BE2C (cell line): ENCODE measurements at regions not wholly inside any gene's neighbourhood (a gene's known extent, or its start where the extent isn't known, plus 50 kb on each side); places are given as distances from the start of the nearest gene placed in this dataset.
"Not testable (repeated sequence)": the region's sequence is repeated elsewhere in the genome, so short reads cannot be mapped to it uniquely, and the experiment has no call there.

Experiments
- DNase-seq: peaks from one replicate; pipeline ENCODE4 v3.0.0-alpha.2; 2020
- H3K27me3 ChIP-seq: fragments of 250-450 bp; sonication (Bioruptor Pico); 2 replicates; pipeline ENCODE4 v1.5.1; 2020; ENCODE audit warnings: mild to moderate bottlenecking
- H3K36me3 ChIP-seq: fragments of 250-450 bp; sonication (Bioruptor Pico); 2 replicates; pipeline ENCODE4 v1.5.1; 2020; ENCODE audit warnings: mild to moderate bottlenecking
- H3K4me1 ChIP-seq: fragments of 250-450 bp; sonication (Bioruptor Pico); 2 replicates; pipeline ENCODE4 v1.5.1; 2020
- H3K4me3 ChIP-seq: 2 replicates; pipeline ENCODE4 v1.5.1; 2011; ENCODE audit warnings: low read depth, low read length
- H3K9me3 ChIP-seq: fragments of 250-450 bp; sonication (Bioruptor Pico); 2 replicates; pipeline ENCODE4 v1.5.1; 2020
- TF ChIP-seq, protein P1 (sequence below): IDR thresholded peaks from 2 replicates; pipeline ENCODE4 v1.5.1; 2012; ENCODE audit warnings: mild to moderate bottlenecking, low read depth, low read length

DNA sequence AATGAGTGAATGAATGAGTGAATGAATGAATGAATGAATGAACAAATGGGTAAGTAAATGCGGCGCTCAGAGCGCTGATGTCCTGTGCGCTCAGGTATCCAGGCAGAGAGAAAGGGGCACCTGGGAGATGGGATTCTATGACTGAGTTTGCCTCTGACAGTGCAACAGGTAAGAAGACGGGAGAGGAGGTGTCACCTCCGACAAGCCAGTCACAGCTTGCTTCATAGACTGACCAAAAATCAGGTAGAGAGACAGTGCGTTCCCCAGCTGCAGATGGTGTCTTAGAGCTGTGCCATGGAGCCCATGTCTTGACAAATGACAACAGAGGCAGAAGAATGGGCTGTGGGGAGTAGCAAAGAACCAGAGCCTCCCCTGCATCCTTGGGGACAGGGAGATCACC lies 327.3 kb downstream of the FGFR2 start:
- TF ChIP-seq, protein P1, sequence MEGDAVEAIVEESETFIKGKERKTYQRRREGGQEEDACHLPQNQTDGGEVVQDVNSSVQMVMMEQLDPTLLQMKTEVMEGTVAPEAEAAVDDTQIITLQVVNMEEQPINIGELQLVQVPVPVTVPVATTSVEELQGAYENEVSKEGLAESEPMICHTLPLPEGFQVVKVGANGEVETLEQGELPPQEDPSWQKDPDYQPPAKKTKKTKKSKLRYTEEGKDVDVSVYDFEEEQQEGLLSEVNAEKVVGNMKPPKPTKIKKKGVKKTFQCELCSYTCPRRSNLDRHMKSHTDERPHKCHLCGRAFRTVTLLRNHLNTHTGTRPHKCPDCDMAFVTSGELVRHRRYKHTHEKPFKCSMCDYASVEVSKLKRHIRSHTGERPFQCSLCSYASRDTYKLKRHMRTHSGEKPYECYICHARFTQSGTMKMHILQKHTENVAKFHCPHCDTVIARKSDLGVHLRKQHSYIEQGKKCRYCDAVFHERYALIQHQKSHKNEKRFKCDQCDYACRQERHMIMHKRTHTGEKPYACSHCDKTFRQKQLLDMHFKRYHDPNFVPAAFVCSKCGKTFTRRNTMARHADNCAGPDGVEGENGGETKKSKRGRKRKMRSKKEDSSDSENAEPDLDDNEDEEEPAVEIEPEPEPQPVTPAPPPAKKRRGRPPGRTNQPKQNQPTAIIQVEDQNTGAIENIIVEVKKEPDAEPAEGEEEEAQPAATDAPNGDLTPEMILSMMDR = no peak
- Histone ChIP-seq H3K4me3 (no peak overlapping the region), H3K4me1 (no peaks in the 10 kb centered on the region), H3K36me3 (no peaks in the 10 kb centered on the region), H3K27me3 (no peaks in the 10 kb centered on the region), H3K9me3 (no peaks in the 10 kb centered on the region)
- no peak for DNase-seq

DNA sequence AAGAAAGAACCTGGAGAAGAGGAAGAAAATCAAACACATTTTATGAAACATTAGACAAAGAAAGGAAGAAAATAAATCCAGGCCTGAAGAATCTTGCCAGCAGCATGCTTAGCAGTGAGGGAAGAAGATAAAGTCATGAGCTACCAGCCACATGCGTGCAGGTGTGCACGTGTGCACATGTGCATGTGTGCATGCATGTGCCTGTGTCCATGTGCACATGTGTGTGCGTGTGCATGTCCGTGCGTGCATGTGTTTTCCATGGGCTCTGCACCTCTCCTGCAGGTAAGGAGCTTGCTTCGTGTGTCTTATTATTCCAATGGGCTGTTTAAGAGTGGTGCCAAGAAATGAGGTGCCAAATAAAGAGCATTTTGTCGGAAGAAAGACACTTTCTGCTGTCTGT lies 322.2 kb downstream of the FGFR2 start:
- Histone ChIP-seq H3K27me3 (no peaks in the 10 kb centered on the region), H3K36me3 (no peaks in the 10 kb centered on the region), H3K4me1 (no peaks in the 10 kb centered on the region), H3K9me3 (no peaks in the 10 kb centered on the region), H3K4me3 (no peak overlapping the region)
- TF ChIP-seq, protein P1 = no peak
- DNase-seq = no peak

DNA sequence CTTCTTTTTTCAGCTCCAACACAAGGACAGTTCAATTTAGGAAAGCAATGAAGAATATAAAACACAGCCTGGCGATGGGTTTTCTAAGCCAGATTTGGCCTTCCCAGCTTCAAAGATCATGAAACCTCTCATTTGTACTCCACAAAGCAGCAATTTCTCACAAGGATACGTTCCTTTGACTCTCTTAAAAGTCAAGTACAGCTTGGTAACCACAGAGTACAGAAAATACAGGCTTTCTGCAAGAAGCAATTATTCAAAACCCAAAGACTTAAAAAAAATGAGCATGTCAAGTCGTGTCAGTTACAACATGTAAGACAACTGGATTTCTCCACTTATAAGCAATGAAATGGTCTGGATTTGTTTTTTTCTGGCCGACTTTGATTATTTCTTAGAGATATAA lies 321.4 kb downstream of the FGFR2 start:
- Histone ChIP-seq H3K27me3 (no peaks in the 10 kb centered on the region), H3K36me3 (no peaks in the 10 kb centered on the region), H3K4me3 (no peak overlapping the region), H3K9me3 (no peaks in the 10 kb centered on the region), H3K4me1 (no peaks in the 10 kb centered on the region)
- DNase-seq = no peak
- TF ChIP-seq, protein P1 = no peak

DNA sequence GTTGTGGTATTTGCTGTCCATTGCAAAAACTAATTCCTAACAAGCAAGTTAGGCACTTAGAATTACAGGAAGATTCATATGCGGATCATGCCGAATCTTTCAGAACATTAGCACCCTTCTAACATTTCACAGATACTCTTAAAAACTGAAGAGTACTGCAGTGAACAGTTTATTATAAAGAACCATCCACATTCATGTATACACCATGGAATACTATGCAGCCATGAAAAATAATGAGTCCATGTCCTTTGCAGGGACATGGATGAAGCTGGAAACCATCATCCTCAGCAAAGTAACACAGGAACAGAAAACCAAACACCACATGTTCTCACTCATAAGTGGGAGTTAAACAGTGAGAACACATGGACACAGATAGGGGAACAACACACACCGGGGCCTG lies 319.9 kb downstream of the FGFR2 start:
- not testable (repeated sequence) for H3K36me3 ChIP-seq, H3K4me1 ChIP-seq, DNase-seq, H3K4me3 ChIP-seq, H3K9me3 ChIP-seq, H3K27me3 ChIP-seq

DNA sequence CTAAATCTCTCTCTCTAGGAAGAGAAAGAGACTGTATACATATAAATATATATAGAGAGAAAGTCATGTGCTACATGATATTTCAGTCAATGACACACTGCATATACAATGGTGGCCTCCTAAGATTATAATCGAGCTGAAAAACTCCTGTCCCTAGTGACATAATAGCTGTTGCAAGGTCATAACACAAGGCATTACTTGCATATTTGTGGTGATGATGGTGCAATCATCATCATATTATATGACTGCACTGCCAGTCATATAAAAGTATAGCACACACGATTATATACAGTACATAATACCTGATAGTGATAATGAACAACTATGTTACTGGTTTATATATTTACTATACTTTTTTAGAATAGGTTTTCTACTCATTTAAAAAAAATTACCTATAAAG lies 316.7 kb downstream of the FGFR2 start:
- Histone ChIP-seq H3K27me3 (no peaks in the 10 kb centered on the region), H3K9me3 (no peaks in the 10 kb centered on the region)
- DNase-seq = no peak

DNA sequence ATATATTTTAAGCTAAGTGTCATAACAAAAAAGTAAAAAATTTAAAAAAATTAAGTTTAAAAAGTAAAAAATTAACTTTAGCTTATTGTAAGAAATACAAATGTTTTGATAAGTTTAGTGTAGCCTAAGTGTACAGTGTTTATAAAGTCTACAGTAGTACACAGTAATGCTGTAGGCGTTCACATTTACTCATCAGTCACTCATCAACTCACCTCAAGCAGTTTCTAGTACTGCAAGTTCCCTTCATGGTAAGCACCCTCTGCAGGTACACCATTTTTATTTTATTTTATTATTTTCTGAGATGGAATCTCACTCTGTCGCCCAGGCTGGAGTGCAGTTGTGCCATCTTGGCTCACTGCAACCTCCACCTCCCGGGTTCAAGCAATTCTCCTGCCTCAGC lies 316.0 kb downstream of the FGFR2 start:
- DNase-seq = no peak
- no peaks in the 10 kb centered on the region for H3K9me3 ChIP-seq

More for the DNA sequence above, 316.7 kb downstream of the FGFR2 start:
- TF ChIP-seq, protein P1 = no peak
- H3K4me3 ChIP-seq = no peak overlapping the region
- peaks cover 8% of the 10 kb centered on the region for H3K4me1 ChIP-seq
- H3K36me3 ChIP-seq = no peaks in the 10 kb centered on the region

More for the DNA sequence above, 316.0 kb downstream of the FGFR2 start:
- H3K4me3 ChIP-seq = no peak overlapping the region
- no peaks in the 10 kb centered on the region for H3K36me3 ChIP-seq
- peaks cover 8% of the 10 kb centered on the region for H3K4me1 ChIP-seq
- H3K27me3 ChIP-seq = no peaks in the 10 kb centered on the region
- TF ChIP-seq, protein P1 = no peak
